MM.1S (cell line): ENCODE measurements at regions not wholly inside any gene's neighbourhood (a gene's known extent, or its start where the extent isn't known, plus 50 kb on each side); places are given as distances from the start of the nearest gene placed in this dataset.

Experiments used
- DNase-seq: peaks from one replicate; pipeline ENCODE4 v3.0.0-alpha.2; 2015
- H2AFZ ChIP-seq: fragments of 300-600 bp; sonication (generic); 2 replicates; pipeline ENCODE4 v1.6.0; 2016; ENCODE audit warnings: antibody characterized with exemption, low read length
- H3F3A ChIP-seq: fragments of 300-600 bp; sonication (generic); 2 replicates; pipeline ENCODE4 v1.6.1; 2016; ENCODE audit warnings: mild to moderate bottlenecking, antibody characterized with exemption, low read length, moderate library complexity, mixed read lengths; ENCODE audit not compliant: insufficient read depth
- H3K27ac ChIP-seq: fragments of 300-600 bp; sonication (generic); 2 replicates; pipeline ENCODE4 v1.5.1; 2016; ENCODE audit warnings: mild to moderate bottlenecking, low read length
- H3K27me3 ChIP-seq: fragments of 300-600 bp; sonication (generic); replicated peaks from 2 replicates; pipeline ENCODE4 v1.6.0; 2016; ENCODE audit warnings: low read length; ENCODE audit not compliant: insufficient read depth
- H3K36me3 ChIP-seq: fragments of 300-600 bp; sonication (generic); replicated peaks from 2 replicates; pipeline ENCODE4 v1.6.1; 2016; ENCODE audit warnings: mild to moderate bottlenecking, low read length, mixed read lengths; ENCODE audit not compliant: insufficient read depth
- H3K4me1 ChIP-seq: fragments of 300-600 bp; sonication (generic); 2 replicates; pipeline ENCODE4 v1.6.1; 2016; ENCODE audit warnings: low read length, mixed read lengths
- H3K4me2 ChIP-seq: fragments of 300-600 bp; sonication (generic); 2 replicates; pipeline ENCODE4 v1.6.0; 2016; ENCODE audit warnings: low read depth, low read length
- H3K4me3 ChIP-seq: fragments of 300-600 bp; sonication (generic); 2 replicates; pipeline ENCODE4 v1.5.1; 2016; ENCODE audit warnings: low read length, mixed read lengths
- H3K79me2 ChIP-seq: fragments of 300-600 bp; sonication (generic); 2 replicates; pipeline ENCODE4 v1.6.1; 2016; ENCODE audit warnings: mixed run types, low read length, mixed read lengths
- H3K9ac ChIP-seq: fragments of 300-600 bp; sonication (generic); 2 replicates; pipeline ENCODE4 v1.6.1; 2016; ENCODE audit warnings: low read length, mixed read lengths
- H3K9me2 ChIP-seq: fragments of 300-600 bp; sonication (generic); replicated peaks from 2 replicates; pipeline ENCODE4 v1.6.1; 2016; ENCODE audit warnings: mild to moderate bottlenecking, low read length, mixed read lengths; ENCODE audit not compliant: insufficient read depth
- H3K9me3 ChIP-seq: fragments of 300-600 bp; sonication (generic); replicated peaks from 2 replicates; pipeline ENCODE4 v1.6.1; 2016; ENCODE audit warnings: mild to moderate bottlenecking, low read length, mixed read lengths; ENCODE audit not compliant: insufficient read depth
- H4K20me1 ChIP-seq: fragments of 300-600 bp; sonication (generic); 2 replicates; pipeline ENCODE4 v1.6.1; 2016; ENCODE audit warnings: mild to moderate bottlenecking, low read length, moderate library complexity, mixed read lengths; ENCODE audit not compliant: insufficient read depth
- CTCF ChIP-seq: fragments of 300-600 bp; sonication (generic); IDR thresholded peaks from 2 replicates; pipeline ENCODE4 v1.5.1; 2016; ENCODE audit warnings: antibody characterized with exemption, low read length, mixed read lengths
- EZH2 ChIP-seq: fragments of 300-600 bp; sonication (generic); optimal IDR thresholded peaks from 2 replicates; pipeline ENCODE3; 2017; ENCODE audit warnings: low read depth, mild to moderate bottlenecking, antibody characterized with exemption, low read length, mixed read lengths
- EZH2phosphoT487 ChIP-seq: fragments of 300-600 bp; sonication (generic); IDR thresholded peaks from 2 replicates; pipeline ENCODE4 v1.6.1; 2018; ENCODE audit warnings: antibody characterized with exemption, low read length

- TF ChIP-seq CTCF (no peak), EZH2 (no peak)
- H3K9me2 ChIP-seq: no peaks in the 10 kb centered on the region
- no peak for DNase-seq
- no peak overlapping the region for H2AFZ ChIP-seq
- no peaks in the 10 kb centered on the region for H3K27me3 ChIP-seq
- no peaks in the 10 kb centered on the region for H3K4me1 ChIP-seq
- no peaks in the 10 kb centered on the region for H3K9me3 ChIP-seq
- H3K79me2 ChIP-seq: no peaks in the 10 kb centered on the region
- no peaks in the 10 kb centered on the region for H4K20me1 ChIP-seq
- no peak overlapping the region for H3K9ac ChIP-seq
- no peak overlapping the region for H3K27ac ChIP-seq
- no peaks in the 10 kb centered on the region for H3K36me3 ChIP-seq
- H3K4me3 ChIP-seq: no peak overlapping the region
- H3K4me2 ChIP-seq: no peak overlapping the region
- no peaks in the 10 kb centered on the region for H3F3A ChIP-seq
Measured at GRCh38 chr2:61631321-61631720, 93.2 kb upstream of the XPO1 start.

GRCh38 chr2:61626827-61627226 lies 88.7 kb upstream of the XPO1 start:
- Histone ChIP-seq H3K79me2 (no peaks in the 10 kb centered on the region), H3K27me3 (no peaks in the 10 kb centered on the region), H3K9ac (no peak overlapping the region), H3K4me1 (no peaks in the 10 kb centered on the region), H3F3A (no peaks in the 10 kb centered on the region), H3K4me2 (no peak overlapping the region), H3K27ac (no peak overlapping the region), H2AFZ (no peak overlapping the region), H3K9me3 (no peaks in the 10 kb centered on the region), H3K9me2 (no peaks in the 10 kb centered on the region), H3K36me3 (no peaks in the 10 kb centered on the region), H3K4me3 (no peak overlapping the region), H4K20me1 (no peaks in the 10 kb centered on the region)
- no peak for DNase-seq
- TF ChIP-seq CTCF (no peak), EZH2 (no peak), EZH2phosphoT487 (no peak)

GRCh38 chr2:61623747-61624146 lies 85.6 kb upstream of the XPO1 start:
- Histone ChIP-seq H3K4me1 (no peaks in the 10 kb centered on the region), H3K36me3 (no peaks in the 10 kb centered on the region), H3K9me2 (no peaks in the 10 kb centered on the region), H3K4me2 (no peak overlapping the region), H3F3A (no peaks in the 10 kb centered on the region), H4K20me1 (no peaks in the 10 kb centered on the region), H3K79me2 (no peaks in the 10 kb centered on the region), H3K4me3 (no peak overlapping the region), H3K9me3 (no peaks in the 10 kb centered on the region), H3K27ac (no peak overlapping the region), H2AFZ (no peak overlapping the region), H3K9ac (no peak overlapping the region), H3K27me3 (no peaks in the 10 kb centered on the region)
- no peak for DNase-seq
- no peak for TF ChIP-seq CTCF
- TF ChIP-seq EZH2phosphoT487: no peak
- no peak for TF ChIP-seq EZH2
